ENCODE measurements at regions not wholly inside any gene's neighbourhood (a gene's known extent, or its start where the extent isn't known, plus 50 kb on each side); places are given as distances from the start of the nearest gene placed in this dataset.

DNA sequence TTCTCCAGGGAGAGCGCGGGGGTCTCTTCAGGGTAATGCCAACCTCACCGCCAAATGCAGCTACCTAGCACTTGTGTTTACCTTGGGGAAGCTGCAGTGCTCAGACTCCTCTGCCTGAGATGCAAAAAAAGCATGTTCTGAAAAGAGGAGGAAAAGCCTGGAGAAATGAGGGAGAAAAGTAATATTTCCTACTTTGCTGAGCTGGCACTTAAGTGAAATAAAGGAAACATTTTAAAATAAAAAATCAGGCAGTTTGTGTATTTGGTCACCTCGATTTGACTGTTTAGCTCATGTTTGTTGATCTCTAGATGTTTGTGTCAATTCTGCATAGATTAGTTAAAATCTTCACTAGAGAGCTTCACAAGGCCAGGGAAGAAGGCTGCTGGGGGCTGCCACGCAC is 487.2 kb downstream of the QKI start:
- no peak overlapping the region for H3K4me3 ChIP-seq (ENCODE audit: low read length)
- no peaks in the 10 kb centered on the region for H3K4me1 ChIP-seq (ENCODE audit: control insufficient read depth, insufficient read depth, low read length)
- ATAC-seq (no peak), DNase-seq (no peak)
- intact Hi-C loops (cut with DNase I), result no loop called here
- H3K27ac ChIP-seq (ENCODE audit: low read length), result no peak overlapping the region
- H3K27me3 ChIP-seq (ENCODE audit: control insufficient read depth, insufficient read depth), result no peaks in the 10 kb centered on the region
- 96% methylated on average over 5 of the region's 5 CpGs for WGBS
- no peaks in the 10 kb centered on the region for H3K9me3 ChIP-seq (ENCODE audit: control insufficient read depth, low read length)

DNA sequence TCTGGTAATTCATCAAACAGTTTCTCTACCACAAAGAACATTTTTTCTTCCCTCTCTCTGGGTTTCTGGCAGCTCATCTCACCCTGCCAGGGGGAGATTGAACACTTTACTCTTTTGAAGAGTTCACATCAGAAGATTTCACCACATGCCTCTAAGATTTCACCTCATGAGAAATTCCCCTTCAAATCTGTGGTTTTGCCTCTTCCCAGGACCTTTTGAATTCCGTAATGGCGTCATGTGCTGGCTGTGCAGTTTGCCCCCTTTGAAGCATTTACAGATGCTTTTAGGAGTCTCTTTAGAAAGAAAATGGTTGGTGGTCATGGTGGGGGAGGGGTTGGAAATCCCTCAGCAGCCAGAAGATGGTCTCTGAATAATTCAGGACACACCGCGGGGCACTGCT is 486.1 kb downstream of the QKI start:
- no peaks in the 10 kb centered on the region for H3K4me1 ChIP-seq (ENCODE audit: control insufficient read depth, insufficient read depth, low read length)
- no peaks in the 10 kb centered on the region for H3K27me3 ChIP-seq (ENCODE audit: control insufficient read depth, insufficient read depth)
- H3K27ac ChIP-seq (ENCODE audit: low read length), result no peak overlapping the region
- ATAC-seq, result no peak
- no peak for DNase-seq
- WGBS, result 94% methylated on average over 4 of the region's 4 CpGs
- H3K4me3 ChIP-seq (ENCODE audit: low read length), result no peak overlapping the region
- intact Hi-C loops (cut with DNase I), result no loop called here
- no peaks in the 10 kb centered on the region for H3K9me3 ChIP-seq (ENCODE audit: control insufficient read depth, low read length)

DNA sequence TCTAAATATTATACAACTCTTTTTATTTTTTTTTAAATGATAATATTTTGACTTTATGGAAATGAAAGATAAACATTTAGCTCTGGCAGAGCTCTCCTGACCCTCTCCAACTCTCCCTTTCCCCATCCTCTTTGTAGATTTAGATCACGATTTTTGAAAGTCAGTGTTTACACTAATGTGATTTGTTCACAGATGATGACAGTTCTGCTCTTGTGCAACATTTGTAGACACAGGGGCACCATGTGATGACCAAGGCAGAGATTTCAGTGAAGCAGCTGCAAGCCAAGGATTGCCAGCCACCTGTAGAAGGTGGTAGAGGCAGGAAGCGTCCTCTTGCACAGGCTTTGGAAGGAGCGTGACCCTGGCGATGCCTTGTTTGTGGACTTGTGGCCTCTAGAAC is 483.2 kb downstream of the QKI start:
- no peaks in the 10 kb centered on the region for H3K4me1 ChIP-seq (ENCODE audit: control insufficient read depth, insufficient read depth, low read length)
- H3K27ac ChIP-seq (ENCODE audit: low read length), result no peak overlapping the region
- intact Hi-C loops (cut with DNase I), result no loop called here
- no peak for ATAC-seq
- no peaks in the 10 kb centered on the region for H3K9me3 ChIP-seq (ENCODE audit: control insufficient read depth, low read length)
- 96% methylated on average over 4 of the region's 4 CpGs for WGBS
- H3K4me3 ChIP-seq (ENCODE audit: low read length), result no peak overlapping the region
- no peak for DNase-seq
- no peaks in the 10 kb centered on the region for H3K27me3 ChIP-seq (ENCODE audit: control insufficient read depth, insufficient read depth)

DNA sequence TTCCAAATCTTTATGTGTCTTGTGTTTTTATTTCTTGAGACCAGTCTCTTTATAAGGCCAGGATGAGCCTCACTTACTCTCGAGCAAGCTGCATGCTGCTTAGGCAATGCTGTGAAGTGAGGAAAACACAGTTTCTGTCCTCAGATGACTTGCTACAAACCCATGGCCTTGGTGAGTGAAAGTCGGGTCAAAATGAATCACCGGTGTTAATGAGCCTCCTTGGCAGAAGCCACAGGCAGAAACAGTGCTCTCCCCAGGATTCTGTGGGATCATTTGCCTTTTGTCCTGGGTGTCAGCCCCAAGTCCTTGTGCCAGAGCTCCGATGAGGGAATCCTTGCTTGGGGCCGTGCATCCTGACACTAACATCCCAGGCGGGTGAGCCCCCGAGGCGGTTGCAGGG is 482.5 kb downstream of the QKI start:
- Histone ChIP-seq H3K4me3 (ENCODE audit: low read length) (no peak overlapping the region), H3K27ac (ENCODE audit: low read length) (no peak overlapping the region), H3K27me3 (ENCODE audit: control insufficient read depth, insufficient read depth) (no peaks in the 10 kb centered on the region), H3K9me3 (ENCODE audit: control insufficient read depth, low read length) (no peaks in the 10 kb centered on the region), H3K4me1 (ENCODE audit: control insufficient read depth, insufficient read depth, low read length) (no peaks in the 10 kb centered on the region)
- intact Hi-C loops (cut with DNase I), result no loop called here
- WGBS, result 83% methylated on average over 8 of the region's 8 CpGs
- DNase-seq, result no peak
- no peak for ATAC-seq

DNA sequence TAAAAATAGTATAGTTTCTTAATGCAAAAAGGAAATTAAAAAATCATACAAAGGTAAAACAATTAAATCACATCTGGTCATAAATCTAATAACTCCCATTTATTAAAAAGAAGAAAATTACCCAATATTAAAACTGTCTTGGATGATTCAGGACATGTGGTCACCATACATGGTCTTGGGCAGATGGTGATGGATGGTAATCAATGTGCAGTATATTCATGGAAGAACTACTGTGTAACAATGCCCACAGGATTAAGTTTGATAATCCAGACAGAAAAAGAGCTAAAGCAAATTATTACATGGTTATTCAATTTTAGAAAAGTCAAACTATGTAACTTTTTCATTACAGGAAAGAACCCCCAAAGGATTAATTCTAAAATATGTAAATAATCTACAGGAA is 480.6 kb downstream of the QKI start:
- Histone ChIP-seq H3K27ac (ENCODE audit: low read length) (no peak overlapping the region), H3K27me3 (ENCODE audit: control insufficient read depth, insufficient read depth) (no peaks in the 10 kb centered on the region), H3K4me3 (ENCODE audit: low read length) (no peak overlapping the region), H3K9me3 (ENCODE audit: control insufficient read depth, low read length) (no peaks in the 10 kb centered on the region), H3K4me1 (ENCODE audit: control insufficient read depth, insufficient read depth, low read length) (no peaks in the 10 kb centered on the region)
- DNase-seq (no peak), ATAC-seq (no peak)
- intact Hi-C loops (cut with DNase I), result no loop called here

DNA sequence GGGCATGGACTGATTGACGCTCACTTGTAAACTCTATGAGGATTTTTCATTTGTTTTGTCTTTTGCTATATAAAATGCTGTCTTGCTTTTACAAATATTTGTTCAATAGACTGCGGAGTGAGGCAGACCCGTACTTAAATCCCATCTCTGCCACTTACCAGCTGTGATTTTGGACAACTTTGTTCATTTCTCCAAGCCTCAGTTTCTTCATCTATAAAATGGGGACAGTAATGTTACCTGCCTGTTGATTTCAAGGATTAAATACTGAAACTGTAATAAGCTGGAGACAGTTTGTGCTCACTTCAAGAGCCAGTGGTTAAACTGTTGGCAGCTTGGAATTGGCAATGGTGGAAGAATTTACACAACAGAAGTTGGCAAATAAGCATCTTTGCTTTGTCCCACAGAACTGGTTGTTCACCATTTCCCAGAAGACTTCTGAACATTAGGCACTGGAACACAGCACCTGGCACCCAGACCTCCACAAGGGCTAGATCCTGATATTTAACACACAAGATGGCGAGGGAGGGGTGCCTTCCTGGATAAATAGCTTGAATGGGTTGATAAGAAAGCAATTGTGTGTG is 479.2 kb downstream of the QKI start:
- no peak overlapping the region for H3K4me3 ChIP-seq (ENCODE audit: low read length)
- ATAC-seq, result no peak
- 96% methylated on average over 4 of the region's 4 CpGs for WGBS
- no peaks in the 10 kb centered on the region for H3K4me1 ChIP-seq (ENCODE audit: control insufficient read depth, insufficient read depth, low read length)
- H3K9me3 ChIP-seq (ENCODE audit: control insufficient read depth, low read length), result no peaks in the 10 kb centered on the region
- no peak overlapping the region for H3K27ac ChIP-seq (ENCODE audit: low read length)
- H3K27me3 ChIP-seq (ENCODE audit: control insufficient read depth, insufficient read depth), result no peaks in the 10 kb centered on the region
- intact Hi-C loops (cut with DNase I), result no loop called here
- no peak for DNase-seq

DNA sequence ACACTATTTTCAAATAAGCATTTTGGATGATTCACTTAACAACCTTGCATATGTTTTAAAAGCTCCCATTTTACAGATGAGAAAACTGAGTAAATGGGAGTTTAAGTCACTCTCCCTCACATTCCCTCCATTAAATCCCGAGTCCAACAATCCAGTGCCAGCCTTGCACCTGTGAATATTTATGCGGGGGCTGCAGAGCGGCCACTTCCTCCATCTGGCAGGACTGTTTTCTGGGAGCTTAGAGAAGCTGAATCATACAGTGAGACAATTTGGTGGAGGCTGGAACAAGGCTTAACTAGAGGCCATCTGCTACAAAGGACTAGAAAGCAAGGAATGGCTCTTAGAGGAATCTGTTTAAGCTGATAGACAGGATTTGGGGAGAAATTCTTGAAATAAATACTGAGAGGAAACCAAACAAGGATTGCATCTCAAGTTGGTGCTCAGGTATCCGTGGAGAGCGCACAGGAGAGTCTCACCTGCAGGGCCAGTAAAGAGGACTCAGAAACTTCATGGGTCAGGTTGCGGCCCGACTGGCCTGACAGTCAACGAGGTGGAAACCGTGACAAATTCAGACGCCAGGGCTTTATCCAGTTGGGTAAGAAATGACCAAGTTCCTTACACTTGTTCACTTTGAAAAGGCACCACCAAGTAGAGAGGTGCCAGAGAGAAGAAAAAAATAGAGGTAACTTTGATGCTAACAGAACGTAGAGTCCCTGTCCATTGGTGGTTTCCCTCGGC is 478.5 kb downstream of the QKI start:
- H3K27ac ChIP-seq (ENCODE audit: low read length), result no peak overlapping the region
- H3K27me3 ChIP-seq (ENCODE audit: control insufficient read depth, insufficient read depth), result no peaks in the 10 kb centered on the region
- no peak for ATAC-seq
- intact Hi-C loops (cut with DNase I), result no loop called here
- H3K9me3 ChIP-seq (ENCODE audit: control insufficient read depth, low read length), result no peaks in the 10 kb centered on the region
- no peaks in the 10 kb centered on the region for H3K4me1 ChIP-seq (ENCODE audit: control insufficient read depth, insufficient read depth, low read length)
- DNase-seq, result no peak
- WGBS, result 92% methylated on average over 12 of the region's 12 CpGs
- H3K4me3 ChIP-seq (ENCODE audit: low read length), result no peak overlapping the region

DNA sequence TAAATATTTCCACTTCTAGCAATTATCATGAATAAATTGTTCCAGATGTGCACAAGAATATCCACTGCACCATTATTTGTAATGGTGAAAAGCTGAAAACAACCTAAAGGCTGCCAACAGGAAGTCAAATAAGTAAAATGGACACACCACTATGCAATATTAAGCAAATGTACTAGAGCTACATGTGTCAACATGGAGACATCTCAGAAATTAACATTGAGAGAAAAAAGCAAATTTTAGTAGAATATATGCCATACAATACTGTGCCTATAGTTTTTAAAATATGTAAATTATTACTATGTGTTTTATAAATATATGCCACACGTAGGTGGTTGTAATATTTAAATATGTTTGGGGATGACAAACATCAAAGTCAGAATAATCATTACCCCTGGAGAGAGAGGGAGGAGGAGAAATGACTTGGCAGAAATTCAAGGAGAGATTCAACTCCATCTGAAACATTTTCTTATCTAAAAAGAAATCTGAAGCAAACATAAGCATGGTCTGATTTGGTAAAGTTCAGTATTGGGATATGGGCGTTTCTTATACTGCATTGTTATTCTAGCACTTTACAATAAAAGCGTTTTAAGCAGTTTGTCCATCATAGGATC is 475.5 kb downstream of the QKI start:
- H3K27ac ChIP-seq (ENCODE audit: low read length), result no peak overlapping the region
- no peak for DNase-seq
- WGBS, result 94% methylated on average over 3 of the region's 3 CpGs
- no peaks in the 10 kb centered on the region for H3K27me3 ChIP-seq (ENCODE audit: control insufficient read depth, insufficient read depth)
- no peaks in the 10 kb centered on the region for H3K9me3 ChIP-seq (ENCODE audit: control insufficient read depth, low read length)
- ATAC-seq, result no peak
- intact Hi-C loops (cut with DNase I), result no loop called here
- no peaks in the 10 kb centered on the region for H3K4me1 ChIP-seq (ENCODE audit: control insufficient read depth, insufficient read depth, low read length)
- H3K4me3 ChIP-seq (ENCODE audit: low read length), result no peak overlapping the region

DNA sequence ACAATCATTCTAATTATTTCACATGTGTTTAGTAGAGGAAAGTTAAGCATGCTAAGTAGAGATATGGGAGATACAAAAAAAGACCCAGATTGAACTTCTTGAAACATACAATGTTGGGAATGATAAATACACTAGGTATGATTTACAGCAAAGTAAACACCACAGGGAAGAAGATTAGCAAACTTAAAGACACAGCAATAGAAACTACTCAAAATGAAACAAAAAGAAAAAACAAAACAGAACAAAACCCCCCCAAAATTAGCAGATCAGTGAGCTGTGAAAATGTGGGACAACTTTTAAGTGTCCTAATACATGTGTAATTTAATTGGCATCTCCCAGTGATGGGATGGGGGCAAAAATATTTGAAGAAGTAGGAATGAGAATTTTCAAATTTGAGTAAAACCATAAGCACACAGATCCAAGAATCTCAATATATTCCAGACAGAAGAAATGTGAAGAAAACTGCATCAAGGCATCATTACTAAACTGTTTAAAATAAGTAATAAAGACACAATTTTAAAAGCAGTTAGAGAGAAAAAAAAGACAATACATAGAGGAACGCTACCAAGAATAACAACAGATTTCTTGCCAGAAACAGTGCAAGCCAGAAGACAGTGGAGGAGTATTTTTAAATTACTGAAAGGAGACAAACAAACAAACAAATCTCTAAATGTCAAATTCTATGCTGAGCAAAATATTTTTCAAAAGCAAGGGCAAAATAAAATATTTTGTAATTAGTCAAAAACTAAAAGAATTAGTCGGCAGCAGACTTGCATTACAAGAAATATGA is 473.7 kb downstream of the QKI start:
- intact Hi-C loops (cut with DNase I), result no loop called here
- ATAC-seq (no peak), DNase-seq (no peak)
- Histone ChIP-seq H3K27ac (ENCODE audit: low read length) (no peak overlapping the region), H3K9me3 (ENCODE audit: control insufficient read depth, low read length) (no peaks in the 10 kb centered on the region), H3K4me1 (ENCODE audit: control insufficient read depth, insufficient read depth, low read length) (no peaks in the 10 kb centered on the region), H3K4me3 (ENCODE audit: low read length) (no peak overlapping the region), H3K27me3 (ENCODE audit: control insufficient read depth, insufficient read depth) (no peaks in the 10 kb centered on the region)
- WGBS, result 74% methylated on average over 2 of the region's 2 CpGs

DNA sequence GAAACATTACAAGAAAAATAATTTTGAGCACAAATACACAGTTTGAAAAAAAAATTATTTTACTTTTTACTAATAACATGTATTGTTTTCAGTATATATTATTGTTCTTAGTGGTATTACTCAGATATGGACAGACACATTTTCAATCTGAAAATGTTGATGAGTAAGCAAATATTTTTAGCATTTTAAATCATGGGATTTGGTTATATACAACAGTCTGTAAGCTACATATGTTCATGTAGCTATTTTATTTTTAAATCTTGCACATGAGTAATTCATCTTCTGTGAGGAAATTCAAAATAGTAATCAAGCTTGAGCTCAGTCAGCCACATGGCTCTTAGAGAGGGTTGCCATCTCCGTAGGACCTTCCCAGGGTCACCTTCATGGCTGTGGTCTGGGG is 471.9 kb downstream of the QKI start:
- H3K9me3 ChIP-seq (ENCODE audit: control insufficient read depth, low read length), result no peaks in the 10 kb centered on the region
- no peak overlapping the region for H3K27ac ChIP-seq (ENCODE audit: low read length)
- ATAC-seq (no peak), DNase-seq (no peak)
- H3K4me3 ChIP-seq (ENCODE audit: low read length), result no peak overlapping the region
- no peaks in the 10 kb centered on the region for H3K4me1 ChIP-seq (ENCODE audit: control insufficient read depth, insufficient read depth, low read length)
- no peaks in the 10 kb centered on the region for H3K27me3 ChIP-seq (ENCODE audit: control insufficient read depth, insufficient read depth)
- intact Hi-C loops (cut with DNase I), result no loop called here
- 92% methylated on average over 1 of the region's 1 CpG for WGBS

DNA sequence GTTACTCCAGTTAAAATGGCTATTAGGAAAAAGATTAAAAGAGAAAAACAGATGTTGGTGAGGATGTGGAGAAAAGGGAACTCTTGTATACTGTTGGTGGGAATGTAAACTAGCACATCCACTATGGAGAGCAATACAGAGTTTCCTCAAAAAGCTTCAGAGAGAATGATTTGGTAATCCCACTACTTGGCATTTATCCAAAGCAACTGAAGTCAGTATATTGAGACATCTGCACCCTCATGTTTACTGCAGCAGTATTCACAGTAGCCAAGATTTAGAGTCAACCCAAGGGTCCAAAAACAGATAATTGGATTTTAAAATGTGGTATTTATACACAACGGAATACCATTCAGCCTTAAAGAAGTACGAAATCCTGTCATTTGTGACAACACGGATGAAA is 469.5 kb downstream of the QKI start:
- WGBS, result 94% methylated on average over 3 of the region's 3 CpGs
- no peak overlapping the region for H3K4me3 ChIP-seq (ENCODE audit: low read length)
- no peaks in the 10 kb centered on the region for H3K9me3 ChIP-seq (ENCODE audit: control insufficient read depth, low read length)
- no peak for DNase-seq
- ATAC-seq, result no peak
- no peak overlapping the region for H3K27ac ChIP-seq (ENCODE audit: low read length)
- intact Hi-C loops (cut with DNase I), result no loop called here
- H3K27me3 ChIP-seq (ENCODE audit: control insufficient read depth, insufficient read depth), result no peaks in the 10 kb centered on the region
- no peaks in the 10 kb centered on the region for H3K4me1 ChIP-seq (ENCODE audit: control insufficient read depth, insufficient read depth, low read length)

Data from right cardiac atrium (tissue), 5 donors.